ENCODE measurements at regions not wholly inside any gene's neighbourhood (a gene's known extent, or its start where the extent isn't known, plus 50 kb on each side); places are given as distances from the start of the nearest gene placed in this dataset.

DNA sequence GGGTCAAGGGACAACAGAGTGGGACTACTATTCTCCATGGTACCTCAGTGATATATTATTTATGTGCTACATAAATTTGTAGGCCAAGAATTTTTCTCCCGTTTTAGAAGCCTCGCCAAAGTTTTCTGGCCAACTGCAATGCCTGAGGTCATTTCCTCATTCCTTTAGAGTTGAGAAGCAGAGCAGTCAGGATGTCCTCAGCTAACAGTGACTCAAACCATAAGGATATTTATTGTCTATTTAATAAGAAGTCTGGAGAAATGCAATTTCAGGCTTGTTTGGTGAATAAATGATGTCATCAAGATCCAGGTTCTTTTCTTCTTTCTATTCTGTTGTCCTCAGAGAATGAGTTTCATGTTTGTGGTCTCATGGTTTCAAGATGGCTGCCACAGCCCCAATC, 91.0 kb downstream of the ADCYAP1 start:
- Histone ChIP-seq H3K27me3 (ENCODE audit: low read depth) (no peaks in the 10 kb centered on the region), H3K4me3 (no peak overlapping the region), H3K36me3 (no peaks in the 10 kb centered on the region), H3K9me3 (no peaks in the 10 kb centered on the region), H3K27ac (no peak overlapping the region), H3K4me1 (no peaks in the 10 kb centered on the region)
- TF ChIP-seq, protein P1, sequence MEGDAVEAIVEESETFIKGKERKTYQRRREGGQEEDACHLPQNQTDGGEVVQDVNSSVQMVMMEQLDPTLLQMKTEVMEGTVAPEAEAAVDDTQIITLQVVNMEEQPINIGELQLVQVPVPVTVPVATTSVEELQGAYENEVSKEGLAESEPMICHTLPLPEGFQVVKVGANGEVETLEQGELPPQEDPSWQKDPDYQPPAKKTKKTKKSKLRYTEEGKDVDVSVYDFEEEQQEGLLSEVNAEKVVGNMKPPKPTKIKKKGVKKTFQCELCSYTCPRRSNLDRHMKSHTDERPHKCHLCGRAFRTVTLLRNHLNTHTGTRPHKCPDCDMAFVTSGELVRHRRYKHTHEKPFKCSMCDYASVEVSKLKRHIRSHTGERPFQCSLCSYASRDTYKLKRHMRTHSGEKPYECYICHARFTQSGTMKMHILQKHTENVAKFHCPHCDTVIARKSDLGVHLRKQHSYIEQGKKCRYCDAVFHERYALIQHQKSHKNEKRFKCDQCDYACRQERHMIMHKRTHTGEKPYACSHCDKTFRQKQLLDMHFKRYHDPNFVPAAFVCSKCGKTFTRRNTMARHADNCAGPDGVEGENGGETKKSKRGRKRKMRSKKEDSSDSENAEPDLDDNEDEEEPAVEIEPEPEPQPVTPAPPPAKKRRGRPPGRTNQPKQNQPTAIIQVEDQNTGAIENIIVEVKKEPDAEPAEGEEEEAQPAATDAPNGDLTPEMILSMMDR (IDR thresholded peaks at IDR 0.05): no peak
- DNase-seq: no peak
- no peak for ATAC-seq
- intact Hi-C loops (cut with DNase I): no loop called here

- no peaks in the 10 kb centered on the region for H3K36me3 ChIP-seq
- TF ChIP-seq, protein P1 (IDR thresholded peaks at IDR 0.05): no peak
- no peaks in the 10 kb centered on the region for H3K27me3 ChIP-seq (ENCODE audit: low read depth)
Observed at GRCh38 chr18:997499-997898, 92.8 kb downstream of the ADCYAP1 start.

GRCh38 chr18:998936-999335, 94.3 kb downstream of the ADCYAP1 start:
- no peaks in the 10 kb centered on the region for H3K9me3 ChIP-seq
- H3K27me3 ChIP-seq (ENCODE audit: low read depth): no peaks in the 10 kb centered on the region
- TF ChIP-seq, protein P1 (IDR thresholded peaks at IDR 0.05): no peak
- intact Hi-C loops (cut with DNase I): no loop called here
- DNase-seq: no peak
- ATAC-seq: no peak
- H3K36me3 ChIP-seq: no peaks in the 10 kb centered on the region
- no peaks in the 10 kb centered on the region for H3K4me1 ChIP-seq
- no peak overlapping the region for H3K27ac ChIP-seq
- H3K4me3 ChIP-seq: no peak overlapping the region

More at GRCh38 chr18:997499-997898, 92.8 kb downstream of the ADCYAP1 start:
- Histone ChIP-seq H3K9me3 (no peaks in the 10 kb centered on the region), H3K27ac (no peak overlapping the region), H3K4me1 (no peaks in the 10 kb centered on the region), H3K4me3 (no peak overlapping the region)
- DNase-seq: no peak
- ATAC-seq: no peak
- intact Hi-C loops (cut with DNase I): no loop called here

DNA sequence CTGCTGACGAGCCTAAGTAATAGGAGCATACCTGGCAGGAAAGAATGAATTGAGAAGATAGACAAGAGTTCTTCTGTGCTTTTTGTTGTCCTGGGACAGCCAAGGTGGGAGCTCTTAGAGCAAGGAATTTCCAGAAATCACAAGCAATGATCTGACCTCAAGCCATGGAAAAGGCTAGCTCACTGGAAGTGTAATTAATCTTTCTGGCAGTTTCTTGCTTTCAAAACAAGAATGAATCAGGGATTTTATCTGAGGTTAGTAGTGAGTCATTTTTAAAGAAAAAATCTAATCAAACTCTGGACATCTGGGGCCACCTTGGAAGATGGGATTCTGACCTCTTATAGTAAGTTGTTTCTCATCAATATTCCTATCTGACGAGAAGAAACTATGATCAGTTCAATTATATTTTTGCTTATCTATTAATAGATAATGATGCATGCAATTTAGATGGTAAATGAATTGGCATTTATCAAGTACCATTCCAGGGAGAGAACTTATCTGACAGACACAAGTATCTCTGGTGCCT, 98.0 kb downstream of the ADCYAP1 start:
- no peaks in the 10 kb centered on the region for H3K36me3 ChIP-seq
- no peaks in the 10 kb centered on the region for H3K27me3 ChIP-seq (ENCODE audit: low read depth)
- intact Hi-C loops (cut with DNase I): no loop called here
- TF ChIP-seq, protein P1 (IDR thresholded peaks at IDR 0.05): no peak
- DNase-seq (no peak), ATAC-seq (no peak)
- no peaks in the 10 kb centered on the region for H3K4me1 ChIP-seq
- H3K9me3 ChIP-seq: no peaks in the 10 kb centered on the region
- no peak overlapping the region for H3K27ac ChIP-seq
- H3K4me3 ChIP-seq: no peak overlapping the region

- H3K36me3 ChIP-seq: no peaks in the 10 kb centered on the region
- intact Hi-C loops (cut with DNase I): no loop called here
- H3K9me3 ChIP-seq: no peaks in the 10 kb centered on the region
- H3K27me3 ChIP-seq (ENCODE audit: low read depth): no peaks in the 10 kb centered on the region
- H3K4me1 ChIP-seq: no peaks in the 10 kb centered on the region
- no peak for DNase-seq
- no peak for ATAC-seq
- H3K4me3 ChIP-seq: no peak overlapping the region
- no peak overlapping the region for H3K27ac ChIP-seq
- TF ChIP-seq, protein P1 (IDR thresholded peaks at IDR 0.05): no peak
Observed at GRCh38 chr18:1003499-1003898, 98.8 kb downstream of the ADCYAP1 start.

GRCh38 chr18:1006304-1006703, 101.6 kb downstream of the ADCYAP1 start:
- TF ChIP-seq, protein P1 (IDR thresholded peaks at IDR 0.05): no peak
- no peak overlapping the region for H3K27ac ChIP-seq
- no peaks in the 10 kb centered on the region for H3K36me3 ChIP-seq
- no peaks in the 10 kb centered on the region for H3K4me1 ChIP-seq
- intact Hi-C loops (cut with DNase I): no loop called here
- H3K4me3 ChIP-seq: no peak overlapping the region
- H3K9me3 ChIP-seq: no peaks in the 10 kb centered on the region
- ATAC-seq: no peak
- no peak for DNase-seq
- H3K27me3 ChIP-seq (ENCODE audit: low read depth): no peaks in the 10 kb centered on the region
